Endodermal cell (in vitro differentiated cells): ENCODE measurements at regions not wholly inside any gene's neighbourhood (a gene's known extent, or its start where the extent isn't known, plus 50 kb on each side); places are given as distances from the start of the nearest gene placed in this dataset.

Experiments used
- DNase-seq: peaks from one replicate; pipeline ENCODE4 v3.0.0-alpha.2; 2017
- H3K27ac ChIP-seq: 2 replicates; pipeline ENCODE4 v1.5.1; 2013; ENCODE audit warnings: mild to moderate bottlenecking, low read depth, low read length, moderate library complexity
- H3K27me3 ChIP-seq: 2 replicates; pipeline ENCODE4 v1.6.1; 2013; ENCODE audit warnings: mild to moderate bottlenecking, low read length, moderate library complexity; ENCODE audit not compliant: insufficient read depth, control insufficient read depth, poor library complexity, severe bottlenecking
- H3K36me3 ChIP-seq: 2 replicates; pipeline ENCODE4 v1.7.0; 2013; ENCODE audit warnings: mild to moderate bottlenecking, low read length, moderate library complexity; ENCODE audit not compliant: control insufficient read depth, insufficient read depth
- H3K4me1 ChIP-seq: one replicate; pipeline ENCODE4 v1.7.0; 2013; ENCODE audit warnings: low read length; ENCODE audit not compliant: control insufficient read depth, insufficient read depth
- H3K4me3 ChIP-seq: 2 replicates; pipeline ENCODE4 v1.5.1; 2013; ENCODE audit warnings: mild to moderate bottlenecking, low read length, moderate library complexity
- H3K9ac ChIP-seq: 2 replicates; pipeline ENCODE4 v1.6.1; 2013; ENCODE audit warnings: mild to moderate bottlenecking, low read length, moderate library complexity; ENCODE audit not compliant: poor library complexity, severe bottlenecking; ENCODE audit errors: extremely low read depth
- H3K9me3 ChIP-seq: 2 replicates; pipeline ENCODE4 v1.6.1; 2013; ENCODE audit warnings: mild to moderate bottlenecking, low read length, moderate library complexity; ENCODE audit not compliant: control insufficient read depth
- H3K27ac Mint-ChIP-seq: 2 replicates; pipeline ENCODE4 v1.8.0; 2020; ENCODE audit warnings: mixed read lengths
- H3K27me3 Mint-ChIP-seq: 2 replicates; pipeline ENCODE4 v1.8.0; 2021; ENCODE audit warnings: mild to moderate bottlenecking, mixed read lengths; ENCODE audit not compliant: insufficient read depth
- H3K36me3 Mint-ChIP-seq: 2 replicates; pipeline ENCODE4 v1.8.0; 2020; ENCODE audit warnings: low read depth, mixed read lengths
- H3K4me1 Mint-ChIP-seq: 2 replicates; pipeline ENCODE4 v1.8.0; 2020; ENCODE audit warnings: mixed read lengths
- H3K4me3 Mint-ChIP-seq: 2 replicates; pipeline ENCODE4 v1.8.0; 2020; ENCODE audit warnings: mild to moderate bottlenecking, moderate library complexity, mixed read lengths
- H3K9me3 Mint-ChIP-seq: 2 replicates; pipeline ENCODE4 v1.8.0; 2020; ENCODE audit warnings: mild to moderate bottlenecking, mixed read lengths
- CTCF ChIP-seq: fragments of 200-600 bp; sonication (generic); conservative IDR thresholded peaks from 2 replicates; pipeline ENCODE4 v1.5.0; 2021; ENCODE audit warnings: antibody characterized with exemption, mild to moderate bottlenecking
- WGBS, 2 experiments: methylation state at CpG; one replicate each; pipeline versions ENCODE4 v1.1.5 to v1.1.7; 2013; ENCODE audit warnings: missing lambda C conversion rate in 2 of 2, mixed read lengths in 1 of 2; ENCODE audit not compliant: insufficient coverage in 1 of 2, insufficient read length in 1 of 2; 5-methylcytosine and 5-hydroxymethylcytosine counted together

GRCh38 chr10:3995302-3996210 is 210.5 kb upstream of the KLF6 start:
- H3K4me1 Mint-ChIP-seq: peaks cover 4% of the 10 kb centered on the region
- peaks cover 12% of the 10 kb centered on the region for H3K9me3 Mint-ChIP-seq
- no peak overlapping the region for H3K4me3 Mint-ChIP-seq
- H3K27me3 Mint-ChIP-seq: peaks cover 2% of the 10 kb centered on the region
- no peak overlapping the region for H3K27ac Mint-ChIP-seq
- Histone ChIP-seq H3K36me3 (no peaks in the 10 kb centered on the region), H3K9ac (no peak overlapping the region), H3K4me1 (peaks cover 4% of the 10 kb centered on the region), H3K9me3 (peaks cover 9% of the 10 kb centered on the region), H3K27me3 (no peaks in the 10 kb centered on the region), H3K27ac (no peak overlapping the region), H3K4me3 (no peak overlapping the region)
- WGBS, 2 experiments: 83 to 94% methylated on average over 2 to 7 of the region's 8 CpGs
- no peak for DNase-seq
- peaks cover 5% of the 10 kb centered on the region for H3K36me3 Mint-ChIP-seq
- no peak for TF ChIP-seq CTCF

DNA sequence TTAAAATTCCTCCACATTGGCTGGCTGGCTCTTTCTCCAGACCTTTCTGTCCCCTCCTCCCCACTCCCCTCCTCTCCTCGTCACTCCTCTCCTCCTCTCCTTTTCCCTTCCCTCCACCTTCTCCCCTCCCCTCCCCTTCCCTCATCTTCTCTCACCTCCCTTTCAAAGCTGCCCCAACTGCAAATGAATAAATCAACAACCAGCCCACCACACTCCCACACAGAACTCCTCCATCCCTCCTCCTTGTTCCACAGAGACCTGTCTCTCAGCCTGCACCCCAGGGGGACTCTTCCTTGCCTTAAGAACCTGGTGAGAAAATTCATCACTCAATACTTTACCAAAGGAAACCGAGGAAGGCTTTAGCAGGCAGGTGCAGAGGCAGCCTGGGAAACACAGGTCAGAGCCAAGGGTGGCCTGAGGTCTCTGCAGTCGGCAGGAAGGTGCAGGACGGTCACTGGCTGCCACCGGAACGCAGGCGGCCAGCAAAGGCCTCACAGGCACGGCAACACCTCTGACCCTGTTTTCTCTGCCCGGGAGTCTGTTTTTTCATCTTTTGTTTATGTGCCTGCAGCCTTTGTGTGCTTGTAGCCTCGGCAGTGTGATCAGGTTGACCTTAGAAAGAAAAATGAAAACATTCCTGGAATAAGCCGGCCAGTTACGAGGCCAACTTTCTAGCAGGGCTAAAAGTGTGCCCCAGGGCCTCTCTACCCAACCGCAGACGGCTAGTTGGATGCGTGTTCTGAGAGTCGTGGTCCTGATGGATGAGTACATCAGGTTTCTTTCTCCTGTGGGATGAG is 207.6 kb upstream of the KLF6 start:
- peaks cover 4% of the 10 kb centered on the region for H3K4me1 Mint-ChIP-seq
- no peak for DNase-seq
- no peaks in the 10 kb centered on the region for H3K9me3 Mint-ChIP-seq
- Histone ChIP-seq H3K4me3 (no peak overlapping the region), H3K36me3 (no peaks in the 10 kb centered on the region), H3K4me1 (peaks cover 4% of the 10 kb centered on the region), H3K27me3 (no peaks in the 10 kb centered on the region), H3K9me3 (no peaks in the 10 kb centered on the region), H3K9ac (no peak overlapping the region), H3K27ac (peak overlapping the region; percentile 14)
- H3K27me3 Mint-ChIP-seq: peaks cover 2% of the 10 kb centered on the region
- H3K36me3 Mint-ChIP-seq: no peaks in the 10 kb centered on the region
- H3K4me3 Mint-ChIP-seq: no peak overlapping the region
- no peak for TF ChIP-seq CTCF
- H3K27ac Mint-ChIP-seq: no peak overlapping the region
- 79 to 90% methylated on average over 13 to 16 of the region's 16 CpGs for WGBS, 2 experiments

DNA sequence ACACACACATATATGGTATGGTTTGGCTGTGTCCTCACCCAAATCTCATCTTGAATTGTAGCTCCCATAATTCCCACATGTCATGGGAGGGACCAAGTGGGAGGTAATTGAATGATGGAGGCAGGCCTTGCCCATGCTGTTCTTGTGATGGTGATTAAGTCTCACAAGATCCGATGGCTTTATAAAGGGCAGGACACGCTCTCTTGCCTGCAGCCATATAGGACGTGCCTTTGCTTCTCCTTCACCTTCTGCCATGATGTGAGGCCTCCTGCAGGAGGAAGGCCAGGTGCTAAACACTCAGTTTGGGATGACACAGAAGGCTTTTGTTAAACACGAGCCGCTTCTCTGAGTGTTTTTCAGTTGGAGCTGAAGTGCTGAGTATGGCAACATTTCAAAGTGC is 205.3 kb upstream of the KLF6 start:
- Histone ChIP-seq H3K4me1 (peaks cover 4% of the 10 kb centered on the region), H3K27ac (no peak overlapping the region), H3K9me3 (no peaks in the 10 kb centered on the region), H3K4me3 (no peak overlapping the region), H3K27me3 (no peaks in the 10 kb centered on the region), H3K9ac (no peak overlapping the region), H3K36me3 (no peaks in the 10 kb centered on the region)
- Mint-ChIP-seq H3K4me1 (peaks cover 4% of the 10 kb centered on the region), H3K4me3 (no peak overlapping the region), H3K9me3 (no peaks in the 10 kb centered on the region), H3K27ac (no peak overlapping the region), H3K36me3 (no peaks in the 10 kb centered on the region), H3K27me3 (peaks cover 2% of the 10 kb centered on the region)
- no peak for DNase-seq
- TF ChIP-seq CTCF: no peak
- WGBS, 2 experiments: 95 to 97% methylated on average over 4 to 5 of the region's 5 CpGs
